PC-9 (cell line): ENCODE measurements at regions not wholly inside any gene's neighbourhood (a gene's known extent, or its start where the extent isn't known, plus 50 kb on each side); places are given as distances from the start of the nearest gene placed in this dataset.

Source experiments
- BruUV-seq: library from RNA; stranded (reverse); fragments of 400-500 nt; replicated peaks from 2 replicates; lab custom pipeline; 2021; lab: Mats Ljungman, UMichigan
- CTCF ChIA-PET: fragments of 300-600 bp; sonication (Branson Sonifier 250); formaldehyde crosslinking; loops from one replicate; lab custom pipeline; 2022; ENCODE audit warnings: antibody characterized with exemption; lab: Charles Lee
- POLR2A ChIA-PET: fragments of 300-600 bp; sonication (Branson Sonifier 250); formaldehyde crosslinking; loops from one replicate; lab custom pipeline; 2022; ENCODE audit warnings: antibody characterized with exemption; ENCODE audit not compliant: unreplicated experiment; lab: Charles Lee
- DNase-seq, 2 experiments: peaks; one replicate each; pipeline versions ENCODE4 v3.0.0 to v3.0.0-alpha.2; 2015 to 2022; ENCODE audit warnings: mixed read lengths in 1 of 2
- H2AFZ ChIP-seq: fragments of 200-600 bp; sonication (generic); 2 replicates; pipeline ENCODE4 v1.8.1; 2017; ENCODE audit warnings: antibody characterized with exemption
- H3F3A ChIP-seq: fragments of 200-600 bp; sonication (generic); 2 replicates; pipeline ENCODE4 v1.8.1; 2017; ENCODE audit warnings: antibody characterized with exemption, mild to moderate bottlenecking, low read depth; ENCODE audit not compliant: insufficient read depth
- H3K27ac ChIP-seq: fragments of 200-600 bp; sonication (generic); 2 replicates; pipeline ENCODE4 v1.6.1; 2016; ENCODE audit warnings: mixed run types
- H3K27me3 ChIP-seq: fragments of 200-600 bp; sonication (generic); 2 replicates; pipeline ENCODE4 v1.6.1; 2016; ENCODE audit warnings: low read depth, mixed run types; ENCODE audit not compliant: insufficient read depth
- H3K36me3 ChIP-seq: fragments of 200-600 bp; sonication (generic); 2 replicates; pipeline ENCODE4 v1.6.1; 2016; ENCODE audit warnings: low read depth, mixed run types
- H3K4me1 ChIP-seq: fragments of 200-600 bp; sonication (generic); replicated peaks from 2 replicates; pipeline ENCODE4 v1.6.1; 2016; ENCODE audit warnings: mixed run types; ENCODE audit not compliant: insufficient read depth
- H3K4me2 ChIP-seq: fragments of 200-600 bp; sonication (generic); 2 replicates; pipeline ENCODE4 v1.6.1; 2017; ENCODE audit warnings: mixed run types
- H3K4me3 ChIP-seq: fragments of 200-600 bp; sonication (generic); 2 replicates; pipeline ENCODE4 v1.6.1; 2016; ENCODE audit warnings: mixed run types
- H3K79me2 ChIP-seq: fragments of 200-600 bp; sonication (generic); 2 replicates; pipeline ENCODE4 v1.6.1; 2017; ENCODE audit warnings: low read depth, mixed run types
- H3K9me2 ChIP-seq: fragments of 200-600 bp; sonication (generic); 2 replicates; pipeline ENCODE4 v1.8.1; 2017; ENCODE audit warnings: mild to moderate bottlenecking; ENCODE audit not compliant: insufficient read depth
- H3K9me3 ChIP-seq: fragments of 200-600 bp; sonication (generic); 2 replicates; pipeline ENCODE4 v1.8.1; 2016; ENCODE audit warnings: low read depth; ENCODE audit not compliant: insufficient read depth
- H4K20me1 ChIP-seq: fragments of 200-600 bp; sonication (generic); 2 replicates; pipeline ENCODE4 v1.8.1; 2017; ENCODE audit not compliant: insufficient read depth
- CTCF ChIP-seq: fragments of 200-600 bp; sonication (generic); conservative IDR thresholded peaks from 2 replicates; pipeline ENCODE4 v1.6.1; 2017; ENCODE audit warnings: mixed run types, antibody characterized with exemption, mild to moderate bottlenecking, moderate library complexity
- EZH2 ChIP-seq: fragments of 200-600 bp; sonication (generic); IDR thresholded peaks from 2 replicates; pipeline ENCODE4 v1.8.0; 2017; ENCODE audit warnings: antibody characterized with exemption, low read depth
- intact Hi-C: fragments of 100-400 bp; cut with micrococcal nuclease; formaldehyde crosslinking; loops from one replicate; pipeline ENCODE4 v1.10.0; 2022; ENCODE audit not compliant: unreplicated experiment

GRCh38 chr2:15708161-15708560 is 116.5 kb downstream of the DDX1 start:
- no peaks in the 10 kb centered on the region for H4K20me1 ChIP-seq
- no peak overlapping the region for H3K4me3 ChIP-seq
- H3K36me3 ChIP-seq: no peaks in the 10 kb centered on the region
- H3K79me2 ChIP-seq: no peaks in the 10 kb centered on the region
- ChIA-PET POLR2A (no interaction called here), CTCF (no interaction called here)
- H3F3A ChIP-seq: no peaks in the 10 kb centered on the region
- intact Hi-C loops: no loop called here
- TF ChIP-seq EZH2 (no peak), CTCF (no peak)
- H3K27ac ChIP-seq: no peak overlapping the region
- H3K4me1 ChIP-seq: no peaks in the 10 kb centered on the region
- H3K4me2 ChIP-seq: no peak overlapping the region
- no peaks in the 10 kb centered on the region for H3K9me2 ChIP-seq
- H3K27me3 ChIP-seq: peaks cover 91% of the 10 kb centered on the region
- H2AFZ ChIP-seq: no peak overlapping the region
- no peak for DNase-seq
- no peaks in the 10 kb centered on the region for H3K9me3 ChIP-seq
- no TSS peak for BruUV-seq

GRCh38 chr2:15708865-15709820 is 117.5 kb downstream of the DDX1 start:
- CTCF ChIA-PET: no interaction called here
- POLR2A ChIA-PET: no interaction called here
- H3K9me3 ChIP-seq: no peaks in the 10 kb centered on the region
- no peaks in the 10 kb centered on the region for H3K9me2 ChIP-seq
- BruUV-seq: no TSS peak
- no peaks in the 10 kb centered on the region for H4K20me1 ChIP-seq
- H3K27me3 ChIP-seq: peaks cover 91% of the 10 kb centered on the region
- no peak overlapping the region for H3K4me3 ChIP-seq
- H3K27ac ChIP-seq: no peak overlapping the region
- no peak overlapping the region for H2AFZ ChIP-seq
- intact Hi-C loops: no loop called here
- H3K79me2 ChIP-seq: no peaks in the 10 kb centered on the region
- DNase-seq: no peak
- no peaks in the 10 kb centered on the region for H3F3A ChIP-seq
- H3K36me3 ChIP-seq: no peaks in the 10 kb centered on the region
- H3K4me2 ChIP-seq: no peak overlapping the region
- TF ChIP-seq EZH2: no peak
- TF ChIP-seq CTCF: no peak
- no peaks in the 10 kb centered on the region for H3K4me1 ChIP-seq

- H3K4me2 ChIP-seq: no peak overlapping the region
- no peaks in the 10 kb centered on the region for H3K79me2 ChIP-seq
- no peaks in the 10 kb centered on the region for H3K9me2 ChIP-seq
- no peak for DNase-seq
- H3F3A ChIP-seq: no peaks in the 10 kb centered on the region
- no peak overlapping the region for H3K4me3 ChIP-seq
- no peak overlapping the region for H3K27ac ChIP-seq
- no peaks in the 10 kb centered on the region for H4K20me1 ChIP-seq
- H3K27me3 ChIP-seq: peaks cover 92% of the 10 kb centered on the region
- ChIA-PET CTCF (no interaction called here), POLR2A (no interaction called here)
- no TSS peak for BruUV-seq
- no peaks in the 10 kb centered on the region for H3K9me3 ChIP-seq
- H3K4me1 ChIP-seq: no peaks in the 10 kb centered on the region
- TF ChIP-seq EZH2: no peak
- TF ChIP-seq CTCF: no peak
- no peaks in the 10 kb centered on the region for H3K36me3 ChIP-seq
- H2AFZ ChIP-seq: no peak overlapping the region
- intact Hi-C loops: no loop called here
These were observed 119.6 kb downstream of the DDX1 start for GRCh38 chr2:15711126-15711860.
